ENCODE measurements at regions not wholly inside any gene's neighbourhood (a gene's known extent, or its start where the extent isn't known, plus 50 kb on each side); places are given as distances from the start of the nearest gene placed in this dataset.

- H3K36me3 ChIP-seq: no peaks in the 10 kb centered on the region
- no peak overlapping the region for H3K4me3 ChIP-seq
- peaks cover 0 to 27% (median 19%) of the 10 kb centered on the region in 4 donors for H3K4me1 ChIP-seq
- H3K27ac ChIP-seq: no peak overlapping the region
- no peaks in the 10 kb centered on the region for H3K9me3 ChIP-seq
- intact Hi-C loops (cut with DNase I): no loop called here
- H3K27me3 ChIP-seq: no peaks in the 10 kb centered on the region
- 32 to 78% methylated on average over 4 of the region's 4 CpGs for WGBS, 2 donors
- TF ChIP-seq EP300 (IDR thresholded peaks at IDR 0.05) (no peak), POLR2AphosphoS5 (IDR thresholded peaks at IDR 0.05) (no peak), POLR2A (IDR thresholded peaks at IDR 0.05) (no peak)
- TF ChIP-seq, protein P1, sequence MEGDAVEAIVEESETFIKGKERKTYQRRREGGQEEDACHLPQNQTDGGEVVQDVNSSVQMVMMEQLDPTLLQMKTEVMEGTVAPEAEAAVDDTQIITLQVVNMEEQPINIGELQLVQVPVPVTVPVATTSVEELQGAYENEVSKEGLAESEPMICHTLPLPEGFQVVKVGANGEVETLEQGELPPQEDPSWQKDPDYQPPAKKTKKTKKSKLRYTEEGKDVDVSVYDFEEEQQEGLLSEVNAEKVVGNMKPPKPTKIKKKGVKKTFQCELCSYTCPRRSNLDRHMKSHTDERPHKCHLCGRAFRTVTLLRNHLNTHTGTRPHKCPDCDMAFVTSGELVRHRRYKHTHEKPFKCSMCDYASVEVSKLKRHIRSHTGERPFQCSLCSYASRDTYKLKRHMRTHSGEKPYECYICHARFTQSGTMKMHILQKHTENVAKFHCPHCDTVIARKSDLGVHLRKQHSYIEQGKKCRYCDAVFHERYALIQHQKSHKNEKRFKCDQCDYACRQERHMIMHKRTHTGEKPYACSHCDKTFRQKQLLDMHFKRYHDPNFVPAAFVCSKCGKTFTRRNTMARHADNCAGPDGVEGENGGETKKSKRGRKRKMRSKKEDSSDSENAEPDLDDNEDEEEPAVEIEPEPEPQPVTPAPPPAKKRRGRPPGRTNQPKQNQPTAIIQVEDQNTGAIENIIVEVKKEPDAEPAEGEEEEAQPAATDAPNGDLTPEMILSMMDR (IDR thresholded peaks at IDR 0.05): no peak
- no peak for DNase-seq
Observed at GRCh38 chr9:107175041-107175440, 108.0 kb upstream of the RAD23B start.

DNA sequence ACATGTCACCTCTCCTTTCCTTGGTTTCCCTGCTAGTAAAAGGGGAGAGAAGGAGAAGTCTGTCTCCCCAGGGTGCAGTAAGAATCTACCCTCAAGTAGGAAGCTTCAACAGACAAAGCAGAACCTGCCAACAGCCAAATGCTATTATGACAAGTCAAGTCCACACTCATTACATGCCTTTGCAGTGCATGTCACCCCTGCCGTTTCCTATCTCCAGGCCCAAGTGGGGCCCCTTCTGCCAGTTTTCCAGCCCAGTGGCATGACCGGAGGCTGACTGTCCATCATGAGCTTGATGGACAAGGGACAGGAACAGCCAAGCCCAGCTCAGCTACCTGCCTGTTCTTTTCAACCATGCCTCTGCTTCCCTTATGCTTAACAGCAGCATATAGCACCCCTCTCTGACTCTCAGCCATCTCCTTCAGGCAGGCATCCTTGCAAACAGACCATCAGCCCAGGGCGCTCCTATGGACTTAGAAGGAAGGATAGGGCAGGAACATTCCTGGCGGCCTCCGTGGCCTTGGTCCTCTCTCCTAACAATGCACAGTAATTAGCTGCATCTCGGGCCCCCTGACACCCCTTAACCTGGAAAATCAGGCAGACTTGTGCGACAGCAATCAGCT lies 107.2 kb upstream of the RAD23B start:
- H3K36me3 ChIP-seq: no peaks in the 10 kb centered on the region
- H3K27me3 ChIP-seq: no peaks in the 10 kb centered on the region
- H3K9me3 ChIP-seq: no peaks in the 10 kb centered on the region
- WGBS, 2 donors: 92 to 95% methylated on average over 7 of the region's 7 CpGs
- peaks cover 0 to 27% (median 19%) of the 10 kb centered on the region in 4 donors for H3K4me1 ChIP-seq
- H3K27ac ChIP-seq: peak overlapping the region; percentile 5 to 49 (median 28)
- intact Hi-C loops (cut with DNase I): no loop called here
- no peak overlapping the region for H3K4me3 ChIP-seq
- TF ChIP-seq, protein P1 (IDR thresholded peaks at IDR 0.05): no peak
- no peak for TF ChIP-seq POLR2AphosphoS5 (IDR thresholded peaks at IDR 0.05)
- TF ChIP-seq POLR2A (IDR thresholded peaks at IDR 0.05): no peak
- no peak for DNase-seq

GRCh38 chr9:107176436-107177151 lies 106.5 kb upstream of the RAD23B start:
- Histone ChIP-seq H3K27ac (peak overlapping the region; percentile 5 to 49 (median 28)), H3K27me3 (no peaks in the 10 kb centered on the region), H3K36me3 (no peaks in the 10 kb centered on the region), H3K4me3 (no peak overlapping the region), H3K9me3 (no peaks in the 10 kb centered on the region), H3K4me1 (peaks cover 0 to 27% (median 19%) of the 10 kb centered on the region in 4 donors)
- DNase-seq: no peak
- 80 to 84% methylated on average over 12 of the region's 12 CpGs for WGBS, 2 donors
- TF ChIP-seq EP300 (IDR thresholded peaks at IDR 0.05): no peak
- TF ChIP-seq POLR2AphosphoS5 (IDR thresholded peaks at IDR 0.05): peak in 1 of 4 donors; percentile 12
- intact Hi-C loops (cut with DNase I): no loop called here

GRCh38 chr9:107177243-107177839 lies 105.7 kb upstream of the RAD23B start:
- Histone ChIP-seq H3K27me3 (no peaks in the 10 kb centered on the region), H3K4me3 (no peak overlapping the region), H3K36me3 (no peaks in the 10 kb centered on the region), H3K9me3 (peaks cover 0 to 1% (median 0%) of the 10 kb centered on the region in 4 donors), H3K4me1 (peaks cover 0 to 27% (median 19%) of the 10 kb centered on the region in 4 donors), H3K27ac (peak overlapping the region in 3 of 4 donors; percentile 5 to 49 (median 30))
- 73 to 78% methylated on average over 7 of the region's 7 CpGs for WGBS, 2 donors
- no peak for TF ChIP-seq POLR2AphosphoS5 (IDR thresholded peaks at IDR 0.05)
- TF ChIP-seq, protein P1 (IDR thresholded peaks at IDR 0.05): no peak
- no peak for TF ChIP-seq EP300 (IDR thresholded peaks at IDR 0.05)
- TF ChIP-seq POLR2A (IDR thresholded peaks at IDR 0.05): no peak
- intact Hi-C loops (cut with DNase I): no loop called here
- no peak for DNase-seq

GRCh38 chr9:107177857-107178256 lies 105.2 kb upstream of the RAD23B start:
- Histone ChIP-seq H3K9me3 (peaks cover 0 to 1% (median 0%) of the 10 kb centered on the region in 4 donors), H3K36me3 (no peaks in the 10 kb centered on the region), H3K27me3 (no peaks in the 10 kb centered on the region), H3K27ac (no peak overlapping the region), H3K4me1 (peaks cover 0 to 27% (median 19%) of the 10 kb centered on the region in 4 donors), H3K4me3 (no peak overlapping the region)
- no peak for DNase-seq
- WGBS, 2 donors: 21 to 71% methylated on average over 5 of the region's 5 CpGs
- TF ChIP-seq, protein P1 (IDR thresholded peaks at IDR 0.05): no peak
- TF ChIP-seq POLR2A (IDR thresholded peaks at IDR 0.05): no peak
- no peak for TF ChIP-seq POLR2AphosphoS5 (IDR thresholded peaks at IDR 0.05)
- TF ChIP-seq EP300 (IDR thresholded peaks at IDR 0.05): no peak
- intact Hi-C loops (cut with DNase I): no loop called here

Measured in sigmoid colon (tissue), 6 donors.